CD4-positive, CD25-positive, alpha-beta regulatory T cell (primary cell): ENCODE measurements at regions not wholly inside any gene's neighbourhood (a gene's known extent, or its start where the extent isn't known, plus 50 kb on each side); places are given as distances from the start of the nearest gene placed in this dataset.
"Not testable (repeated sequence)": the region's sequence is repeated elsewhere in the genome, so short reads cannot be mapped to it uniquely, and the experiment has no call there.

Experiments
- ATAC-seq, 2 donors: fragments of 150-1000 bp; cut with Tn5 transposase; one replicate each; pipeline ENCODE4 v1.10.0; 2021; ENCODE audit warnings: low read depth in 2 of 2, moderate number of reproducible peaks in 2 of 2, moderate library complexity in 1 of 2
- DNase-seq, 3 donors: peaks; one replicate each; pipeline versions ENCODE4 v3.0.0 to v3.0.0-alpha.2; 2012 to 2022; ENCODE audit warnings: mixed read lengths in 1 of 3
- H3K27ac ChIP-seq: one replicate; pipeline ENCODE4 v1.7.0; 2013; ENCODE audit warnings: mild to moderate bottlenecking, low read length; ENCODE audit not compliant: insufficient read depth, poor library complexity, severe bottlenecking
- H3K27me3 ChIP-seq: one replicate; pipeline ENCODE4 v1.7.0; 2013; ENCODE audit warnings: low read length; ENCODE audit not compliant: control insufficient read depth, insufficient read depth
- H3K36me3 ChIP-seq: one replicate; pipeline ENCODE4 v1.7.0; 2013; ENCODE audit warnings: mild to moderate bottlenecking, low read length, moderate library complexity; ENCODE audit not compliant: control insufficient read depth, insufficient read depth
- H3K4me1 ChIP-seq: 2 replicates; pipeline ENCODE4 v1.7.0; 2013; ENCODE audit warnings: mild to moderate bottlenecking, low read length; ENCODE audit not compliant: insufficient read depth, control insufficient read depth, poor library complexity, severe bottlenecking
- H3K4me3 ChIP-seq: one replicate; pipeline ENCODE4 v1.7.0; 2013; ENCODE audit warnings: low read depth, mild to moderate bottlenecking, low read length, moderate library complexity
- H3K9me3 ChIP-seq, 2 experiments: 1 replicate in 1 of 2; 2 replicates in 1 of 2; pipeline ENCODE4 v1.7.0; 2013; ENCODE audit warnings: low read length in 2 of 2, mild to moderate bottlenecking in 1 of 2, moderate library complexity in 1 of 2; ENCODE audit not compliant: control insufficient read depth in 2 of 2
- H3K27ac Mint-ChIP-seq, 3 donors: one replicate each; pipeline ENCODE4 v1.8.0; 2020 to 2022; ENCODE audit warnings: mild to moderate bottlenecking in 3 of 3, mixed read lengths in 3 of 3, moderate library complexity in 2 of 3
- H3K27me3 Mint-ChIP-seq: one replicate; pipeline ENCODE4 v1.8.0; 2022; ENCODE audit warnings: mild to moderate bottlenecking, mixed read lengths
- H3K36me3 Mint-ChIP-seq: one replicate; pipeline ENCODE4 v1.8.0; 2020; ENCODE audit warnings: mixed read lengths
- H3K4me1 Mint-ChIP-seq, 4 donors: one replicate each; pipeline ENCODE4 v1.8.0; 2020 to 2022; ENCODE audit warnings: mixed read lengths in 4 of 4, mild to moderate bottlenecking in 1 of 4
- H3K4me3 Mint-ChIP-seq, 4 donors: one replicate each; pipeline ENCODE4 v1.8.0; 2020 to 2022; ENCODE audit warnings: mild to moderate bottlenecking in 4 of 4, mixed read lengths in 4 of 4, moderate library complexity in 3 of 4
- H3K9me3 Mint-ChIP-seq, 7 donors: one replicate each; pipeline ENCODE4 v1.8.0; 2020 to 2022; ENCODE audit warnings: mixed read lengths in 7 of 7, mild to moderate bottlenecking in 3 of 7, moderate library complexity in 2 of 7

DNA sequence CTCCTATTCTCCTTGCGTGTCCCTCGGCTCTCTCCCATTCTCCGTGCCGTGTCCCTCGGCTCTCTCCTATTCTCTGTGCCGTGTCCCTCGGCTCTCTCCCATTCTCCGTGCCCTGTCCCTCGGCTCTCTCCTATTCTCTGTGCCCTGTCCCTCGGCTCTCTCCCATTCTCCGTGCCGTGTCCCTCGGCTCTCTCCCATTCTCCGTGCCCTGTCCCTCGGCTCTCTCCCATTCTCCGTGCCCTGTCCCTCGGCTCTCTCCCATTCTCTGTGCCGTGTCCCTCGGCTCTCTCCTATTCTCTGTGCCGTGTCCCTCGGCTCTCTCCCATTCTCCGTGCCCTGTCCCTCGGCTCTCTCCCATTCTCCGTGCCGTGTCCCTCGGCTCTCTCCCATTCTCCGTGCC lies 94.1 kb upstream of the FRG1 start:
- H3K27ac Mint-ChIP-seq, H3K36me3 Mint-ChIP-seq, H3K4me1 Mint-ChIP-seq, H3K4me3 ChIP-seq, H3K36me3 ChIP-seq, H3K27me3 Mint-ChIP-seq, H3K27me3 ChIP-seq, DNase-seq, H3K4me3 Mint-ChIP-seq, H3K27ac ChIP-seq, ATAC-seq, H3K4me1 ChIP-seq, H3K9me3 ChIP-seq: not testable (repeated sequence)
- H3K9me3 Mint-ChIP-seq: peaks cover 0 to 16% (median 0%) of the 10 kb centered on the region in 7 donors

- H3K36me3 Mint-ChIP-seq, H3K36me3 ChIP-seq, H3K4me3 Mint-ChIP-seq, H3K27me3 Mint-ChIP-seq, H3K27ac ChIP-seq, H3K4me3 ChIP-seq, H3K27me3 ChIP-seq, H3K9me3 ChIP-seq, ATAC-seq, H3K4me1 Mint-ChIP-seq, H3K27ac Mint-ChIP-seq, H3K4me1 ChIP-seq, DNase-seq: not testable (repeated sequence)
- H3K9me3 Mint-ChIP-seq: peaks cover 0 to 12% (median 2%) of the 10 kb centered on the region in 7 donors
These were observed 92.0 kb upstream of the FRG1 start for GRCh38 chr4:189848672-189849071.

GRCh38 chr4:189850239-189850856 lies 90.3 kb upstream of the FRG1 start:
- no peak overlapping the region for H3K4me3 Mint-ChIP-seq
- peaks cover 0 to 14% (median 2%) of the 10 kb centered on the region in 7 donors for H3K9me3 Mint-ChIP-seq
- Histone ChIP-seq H3K36me3 (no peaks in the 10 kb centered on the region), H3K27ac (no peak overlapping the region), H3K27me3 (no peaks in the 10 kb centered on the region), H3K4me1 (no peaks in the 10 kb centered on the region), H3K9me3 (peaks cover 0 to 3% of the 10 kb centered on the region in 2 experiments), H3K4me3 (no peak overlapping the region)
- no peak for ATAC-seq
- H3K4me1 Mint-ChIP-seq: no peaks in the 10 kb centered on the region
- H3K36me3 Mint-ChIP-seq: peaks cover under 1% of the 10 kb centered on the region
- no peak overlapping the region for H3K27ac Mint-ChIP-seq
- DNase-seq: no peak
- no peaks in the 10 kb centered on the region for H3K27me3 Mint-ChIP-seq

- peaks cover 13% of the 10 kb centered on the region for H3K36me3 Mint-ChIP-seq
- H3K27me3 Mint-ChIP-seq: no peaks in the 10 kb centered on the region
- no peaks in the 10 kb centered on the region for H3K4me1 ChIP-seq
- H3K4me3 ChIP-seq: no peak overlapping the region
- peaks cover 0 to 11% (median 2%) of the 10 kb centered on the region in 7 donors for H3K9me3 Mint-ChIP-seq
- DNase-seq: no peak
- no peak for ATAC-seq
- H3K27me3 ChIP-seq: no peaks in the 10 kb centered on the region
- H3K4me3 Mint-ChIP-seq: no peak overlapping the region
- H3K36me3 ChIP-seq: no peaks in the 10 kb centered on the region
- peaks cover 0 to 3% of the 10 kb centered on the region in 2 experiments for H3K9me3 ChIP-seq
- no peaks in the 10 kb centered on the region for H3K4me1 Mint-ChIP-seq
- H3K27ac Mint-ChIP-seq: no peak overlapping the region
- no peak overlapping the region for H3K27ac ChIP-seq
These were observed 82.2 kb upstream of the FRG1 start for GRCh38 chr4:189858435-189858834.

- no peak overlapping the region for H3K4me3 Mint-ChIP-seq
- peaks cover 5% of the 10 kb centered on the region for H3K36me3 Mint-ChIP-seq
- no peaks in the 10 kb centered on the region for H3K4me1 Mint-ChIP-seq
- Histone ChIP-seq H3K4me3 (no peak overlapping the region), H3K4me1 (no peaks in the 10 kb centered on the region), H3K27me3 (no peaks in the 10 kb centered on the region), H3K36me3 (no peaks in the 10 kb centered on the region), H3K9me3 (no peaks in the 10 kb centered on the region), H3K27ac (no peak overlapping the region)
- no peaks in the 10 kb centered on the region for H3K27me3 Mint-ChIP-seq
- no peak for DNase-seq
- peak overlapping the region in 1 of 3 donors; percentile 25 for H3K27ac Mint-ChIP-seq
- H3K9me3 Mint-ChIP-seq: peaks cover 0 to 3% (median 0%) of the 10 kb centered on the region in 7 donors
- ATAC-seq: no peak
These were observed 79.6 kb upstream of the FRG1 start for GRCh38 chr4:189861101-189861500.

GRCh38 chr4:189869236-189869635 lies 71.4 kb upstream of the FRG1 start:
- Mint-ChIP-seq H3K9me3 (no peaks in the 10 kb centered on the region), H3K4me3 (no peak overlapping the region), H3K4me1 (no peaks in the 10 kb centered on the region), H3K27me3 (no peaks in the 10 kb centered on the region), H3K36me3 (no peaks in the 10 kb centered on the region), H3K27ac (no peak overlapping the region)
- Histone ChIP-seq H3K9me3 (no peaks in the 10 kb centered on the region), H3K27me3 (no peaks in the 10 kb centered on the region), H3K36me3 (no peaks in the 10 kb centered on the region), H3K27ac (no peak overlapping the region), H3K4me1 (no peaks in the 10 kb centered on the region), H3K4me3 (no peak overlapping the region)
- no peak for DNase-seq
- ATAC-seq: no peak

DNA sequence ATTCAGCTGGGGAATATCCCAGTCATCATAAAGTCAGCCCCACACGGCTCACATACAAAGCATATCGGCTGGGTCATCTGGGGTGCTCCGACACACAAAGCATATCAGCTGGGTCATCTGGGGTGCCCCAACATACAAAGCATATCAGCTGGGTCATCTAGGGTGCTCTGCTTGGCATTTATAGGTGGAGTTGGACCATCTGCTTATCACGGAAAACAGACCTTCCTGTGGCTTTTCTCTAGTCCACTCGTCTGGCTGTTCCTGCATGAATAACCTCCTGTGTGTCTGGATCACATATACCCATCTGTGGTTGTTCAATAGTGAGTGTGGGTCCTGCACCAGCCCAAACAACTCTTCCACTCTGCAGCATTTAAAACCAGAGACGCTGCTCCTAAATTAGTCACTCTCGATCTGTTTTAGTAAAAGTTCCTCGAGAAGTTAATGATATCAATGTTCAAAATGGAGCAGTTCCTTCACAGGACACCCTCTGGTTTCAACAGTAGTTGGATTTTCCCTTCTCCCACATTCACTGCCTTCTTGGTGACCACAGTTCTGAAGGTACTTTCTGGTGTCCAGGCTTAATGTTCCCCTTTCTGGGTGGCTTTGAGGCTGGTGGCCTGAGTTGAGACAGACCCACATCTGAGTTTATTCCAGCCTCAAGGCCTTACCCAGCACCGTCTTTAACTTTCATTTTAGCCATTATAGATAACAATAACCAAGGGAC lies 70.0 kb upstream of the FRG1 start:
- DNase-seq (no peak), ATAC-seq (no peak)
- Mint-ChIP-seq H3K9me3 (peaks cover 0 to 2% (median 0%) of the 10 kb centered on the region in 7 donors), H3K4me1 (no peaks in the 10 kb centered on the region), H3K27ac (no peak overlapping the region), H3K27me3 (no peaks in the 10 kb centered on the region), H3K4me3 (no peak overlapping the region), H3K36me3 (no peaks in the 10 kb centered on the region)
- H3K36me3 ChIP-seq: no peaks in the 10 kb centered on the region
- H3K27ac ChIP-seq: no peak overlapping the region
- no peak overlapping the region for H3K4me3 ChIP-seq
- H3K9me3 ChIP-seq: no peaks in the 10 kb centered on the region
- H3K27me3 ChIP-seq: no peaks in the 10 kb centered on the region
- no peaks in the 10 kb centered on the region for H3K4me1 ChIP-seq

DNA sequence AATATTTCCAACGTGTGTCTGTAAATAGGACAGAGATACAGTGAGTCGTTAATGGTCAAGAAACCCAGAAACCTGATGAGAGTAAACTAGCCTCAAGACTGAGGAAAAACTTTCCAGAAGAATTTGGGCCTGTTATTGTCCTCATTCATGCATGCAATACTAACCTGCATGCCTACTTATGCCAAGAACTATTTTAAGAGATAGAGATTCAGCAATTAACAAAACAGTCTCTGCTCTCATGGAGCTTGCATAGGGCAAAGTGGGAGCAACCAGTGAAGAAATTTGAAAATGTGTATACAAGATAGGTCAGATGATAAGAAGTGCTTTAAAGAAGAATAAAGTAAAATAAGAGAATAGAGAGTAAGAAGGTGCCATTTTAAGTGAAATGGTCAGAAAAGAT lies 66.1 kb upstream of the FRG1 start:
- Mint-ChIP-seq H3K27me3 (no peaks in the 10 kb centered on the region), H3K4me3 (no peak overlapping the region), H3K4me1 (no peaks in the 10 kb centered on the region), H3K9me3 (peaks cover 0 to 4% (median 1%) of the 10 kb centered on the region in 7 donors), H3K27ac (no peak overlapping the region), H3K36me3 (no peaks in the 10 kb centered on the region)
- no peaks in the 10 kb centered on the region for H3K27me3 ChIP-seq
- ATAC-seq (no peak), DNase-seq (no peak)
- no peaks in the 10 kb centered on the region for H3K4me1 ChIP-seq
- no peak overlapping the region for H3K27ac ChIP-seq
- H3K4me3 ChIP-seq: no peak overlapping the region
- H3K9me3 ChIP-seq: no peaks in the 10 kb centered on the region
- H3K36me3 ChIP-seq: no peaks in the 10 kb centered on the region
